K562 (cell line): ENCODE measurements at regions not wholly inside any gene's neighbourhood (a gene's known extent, or its start where the extent isn't known, plus 50 kb on each side); places are given as distances from the start of the nearest gene placed in this dataset.

ENCODE experiments used
- CBX3 ChIP-seq, 2 experiments: IDR thresholded peaks; 1 replicate in 1 of 2; 2 replicates in 1 of 2; pipeline ENCODE4 v1.6.1; 2012; ENCODE audit warnings: inconsistent platforms in 2 of 2, low read length in 2 of 2, borderline replicate concordance in 1 of 2, control low read depth in 1 of 2
- HMG20A ChIP-seq: fragments of 450-650 bp; formaldehyde crosslinking; conservative IDR thresholded peaks from 2 replicates; pipeline ENCODE4 v1.4.0; 2020; ENCODE audit warnings: mild to moderate bottlenecking, mixed read lengths
- MAFF ChIP-seq: IDR thresholded peaks from 2 replicates; pipeline ENCODE4 v1.6.1; 2012; ENCODE audit warnings: low read length, improper control_type of control experiment
- PRPF4 ChIP-seq: fragments of 200-400 bp; formaldehyde crosslinking; IDR thresholded peaks from one replicate; pipeline ENCODE4 v1.6.1; 2017; ENCODE audit warnings: low read length, low read depth, mild to moderate bottlenecking; ENCODE audit not compliant: insufficient read depth, poor library complexity, severe bottlenecking
- RFX1 ChIP-seq: fragments of 450-650 bp; IDR thresholded peaks from 2 replicates; pipeline ENCODE4 v1.6.1; 2016; ENCODE audit warnings: mild to moderate bottlenecking, moderate library complexity
- TF ChIP-seq, protein P1 (sequence below), 3 experiments: IDR thresholded peaks in 2 of 3; conservative IDR thresholded peaks in 1 of 3; 2 replicates each; pipeline ENCODE4 v1.5.1; 2011 to 2012; ENCODE audit warnings: low read length in 3 of 3, mild to moderate bottlenecking in 3 of 3, control low read depth in 2 of 3, improper control_type of control experiment in 1 of 3, inconsistent platforms in 1 of 3, low read depth in 1 of 3, mixed read lengths in 1 of 3, moderate library complexity in 1 of 3; ENCODE audit not compliant: insufficient read depth in 2 of 3
- TF ChIP-seq, protein P2 (sequence below), 2 experiments: IDR thresholded peaks; 2 replicates each; pipeline ENCODE4 v1.6.1; 2012; ENCODE audit warnings: improper control_type of control experiment in 2 of 2, low read depth in 2 of 2, low read length in 2 of 2, borderline replicate concordance in 1 of 2
- TF ChIP-seq, protein P3 (sequence below): fragments of 250-450 bp; sonication (Bioruptor Pico); IDR thresholded peaks from 2 replicates; pipeline ENCODE4 v1.5.0; 2020; ENCODE audit warnings: mild to moderate bottlenecking
- TF ChIP-seq, protein P4 (sequence below): fragments of 450-650 bp; IDR thresholded peaks from 2 replicates; pipeline ENCODE4 v1.6.1; 2016
- TF ChIP-seq, protein P5 (sequence below): IDR thresholded peaks from 2 replicates; pipeline ENCODE4 v1.6.1; 2011; ENCODE audit warnings: borderline replicate concordance, low read depth, mild to moderate bottlenecking, moderate library complexity, low read length; ENCODE audit not compliant: insufficient read depth, poor library complexity, severe bottlenecking
- TF ChIP-seq, protein P6 (sequence below): fragments of 450-650 bp; IDR thresholded peaks from 2 replicates; pipeline ENCODE4 v1.7.1; 2018; ENCODE audit warnings: mild to moderate bottlenecking, low read depth; ENCODE audit not compliant: partially characterized antibody

DNA sequence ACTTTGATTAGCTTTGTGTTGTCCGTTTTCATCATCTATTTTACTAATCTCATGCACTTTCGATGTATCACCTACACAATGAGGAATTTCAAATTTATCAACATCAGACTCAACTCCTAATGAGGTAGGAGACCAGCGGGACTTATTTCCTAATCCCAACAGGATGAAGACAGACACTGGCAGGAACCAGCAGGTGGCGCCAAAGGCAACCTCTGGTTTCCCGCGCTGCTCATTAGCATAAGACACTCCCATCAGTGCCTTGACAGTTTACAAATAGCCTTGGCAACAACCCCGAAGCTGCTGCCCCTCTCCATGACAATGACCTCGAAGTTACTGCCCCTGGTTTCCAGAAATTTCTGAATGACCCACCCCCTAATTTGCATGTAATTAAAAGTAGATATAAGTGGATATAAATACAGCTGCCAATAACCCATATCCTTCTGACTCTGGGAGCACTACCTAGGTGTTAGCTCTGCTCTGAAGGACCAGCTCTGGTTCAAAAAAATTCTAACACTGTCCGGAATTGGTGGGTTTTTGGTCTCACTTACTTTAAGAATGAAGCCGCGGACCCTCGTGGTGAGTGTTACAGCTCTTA, 974.8 kb downstream of the ADGRL2 start (continued):
- TF ChIP-seq, protein P1, sequence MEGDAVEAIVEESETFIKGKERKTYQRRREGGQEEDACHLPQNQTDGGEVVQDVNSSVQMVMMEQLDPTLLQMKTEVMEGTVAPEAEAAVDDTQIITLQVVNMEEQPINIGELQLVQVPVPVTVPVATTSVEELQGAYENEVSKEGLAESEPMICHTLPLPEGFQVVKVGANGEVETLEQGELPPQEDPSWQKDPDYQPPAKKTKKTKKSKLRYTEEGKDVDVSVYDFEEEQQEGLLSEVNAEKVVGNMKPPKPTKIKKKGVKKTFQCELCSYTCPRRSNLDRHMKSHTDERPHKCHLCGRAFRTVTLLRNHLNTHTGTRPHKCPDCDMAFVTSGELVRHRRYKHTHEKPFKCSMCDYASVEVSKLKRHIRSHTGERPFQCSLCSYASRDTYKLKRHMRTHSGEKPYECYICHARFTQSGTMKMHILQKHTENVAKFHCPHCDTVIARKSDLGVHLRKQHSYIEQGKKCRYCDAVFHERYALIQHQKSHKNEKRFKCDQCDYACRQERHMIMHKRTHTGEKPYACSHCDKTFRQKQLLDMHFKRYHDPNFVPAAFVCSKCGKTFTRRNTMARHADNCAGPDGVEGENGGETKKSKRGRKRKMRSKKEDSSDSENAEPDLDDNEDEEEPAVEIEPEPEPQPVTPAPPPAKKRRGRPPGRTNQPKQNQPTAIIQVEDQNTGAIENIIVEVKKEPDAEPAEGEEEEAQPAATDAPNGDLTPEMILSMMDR (IDR thresholded peaks at IDR 0.05 in 2 of 3, conservative IDR thresholded peaks at IDR 0.05 in 1 of 3; ENCODE audit: insufficient read depth in 2 of 3, low read depth in 1 of 3, low read length in 3 of 3): peak; percentile 36 to 73 (median 60)
- no peak for TF ChIP-seq HMG20A
- TF ChIP-seq CBX3 (IDR thresholded peaks at IDR 0.05; ENCODE audit: borderline replicate concordance in 1 of 2, low read length in 2 of 2): 0 out of 3 replicates have a peak, but pooled peaks of 1 of the 2 experiments have one; percentile 20
- TF ChIP-seq, protein P2, sequence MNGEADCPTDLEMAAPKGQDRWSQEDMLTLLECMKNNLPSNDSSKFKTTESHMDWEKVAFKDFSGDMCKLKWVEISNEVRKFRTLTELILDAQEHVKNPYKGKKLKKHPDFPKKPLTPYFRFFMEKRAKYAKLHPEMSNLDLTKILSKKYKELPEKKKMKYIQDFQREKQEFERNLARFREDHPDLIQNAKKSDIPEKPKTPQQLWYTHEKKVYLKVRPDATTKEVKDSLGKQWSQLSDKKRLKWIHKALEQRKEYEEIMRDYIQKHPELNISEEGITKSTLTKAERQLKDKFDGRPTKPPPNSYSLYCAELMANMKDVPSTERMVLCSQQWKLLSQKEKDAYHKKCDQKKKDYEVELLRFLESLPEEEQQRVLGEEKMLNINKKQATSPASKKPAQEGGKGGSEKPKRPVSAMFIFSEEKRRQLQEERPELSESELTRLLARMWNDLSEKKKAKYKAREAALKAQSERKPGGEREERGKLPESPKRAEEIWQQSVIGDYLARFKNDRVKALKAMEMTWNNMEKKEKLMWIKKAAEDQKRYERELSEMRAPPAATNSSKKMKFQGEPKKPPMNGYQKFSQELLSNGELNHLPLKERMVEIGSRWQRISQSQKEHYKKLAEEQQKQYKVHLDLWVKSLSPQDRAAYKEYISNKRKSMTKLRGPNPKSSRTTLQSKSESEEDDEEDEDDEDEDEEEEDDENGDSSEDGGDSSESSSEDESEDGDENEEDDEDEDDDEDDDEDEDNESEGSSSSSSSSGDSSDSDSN (IDR thresholded peaks at IDR 0.05; ENCODE audit: borderline replicate concordance in 1 of 2, low read depth in 2 of 2, low read length in 2 of 2): no peak
- no peak for TF ChIP-seq PRPF4
- TF ChIP-seq, protein P3, sequence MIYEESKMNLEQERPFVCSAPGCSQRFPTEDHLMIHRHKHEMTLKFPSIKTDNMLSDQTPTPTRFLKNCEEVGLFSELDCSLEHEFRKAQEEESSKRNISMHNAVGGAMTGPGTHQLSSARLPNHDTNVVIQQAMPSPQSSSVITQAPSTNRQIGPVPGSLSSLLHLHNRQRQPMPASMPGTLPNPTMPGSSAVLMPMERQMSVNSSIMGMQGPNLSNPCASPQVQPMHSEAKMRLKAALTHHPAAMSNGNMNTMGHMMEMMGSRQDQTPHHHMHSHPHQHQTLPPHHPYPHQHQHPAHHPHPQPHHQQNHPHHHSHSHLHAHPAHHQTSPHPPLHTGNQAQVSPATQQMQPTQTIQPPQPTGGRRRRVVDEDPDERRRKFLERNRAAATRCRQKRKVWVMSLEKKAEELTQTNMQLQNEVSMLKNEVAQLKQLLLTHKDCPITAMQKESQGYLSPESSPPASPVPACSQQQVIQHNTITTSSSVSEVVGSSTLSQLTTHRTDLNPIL (CRISPR knock-in tag): no peak
- TF ChIP-seq, protein P4, sequence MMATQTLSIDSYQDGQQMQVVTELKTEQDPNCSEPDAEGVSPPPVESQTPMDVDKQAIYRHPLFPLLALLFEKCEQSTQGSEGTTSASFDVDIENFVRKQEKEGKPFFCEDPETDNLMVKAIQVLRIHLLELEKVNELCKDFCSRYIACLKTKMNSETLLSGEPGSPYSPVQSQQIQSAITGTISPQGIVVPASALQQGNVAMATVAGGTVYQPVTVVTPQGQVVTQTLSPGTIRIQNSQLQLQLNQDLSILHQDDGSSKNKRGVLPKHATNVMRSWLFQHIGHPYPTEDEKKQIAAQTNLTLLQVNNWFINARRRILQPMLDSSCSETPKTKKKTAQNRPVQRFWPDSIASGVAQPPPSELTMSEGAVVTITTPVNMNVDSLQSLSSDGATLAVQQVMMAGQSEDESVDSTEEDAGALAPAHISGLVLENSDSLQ: peak; percentile 71
- no peak for TF ChIP-seq MAFF
- peak; percentile 14; the same call in 1 of the 2 replicates for TF ChIP-seq RFX1
- TF ChIP-seq, protein P5, sequence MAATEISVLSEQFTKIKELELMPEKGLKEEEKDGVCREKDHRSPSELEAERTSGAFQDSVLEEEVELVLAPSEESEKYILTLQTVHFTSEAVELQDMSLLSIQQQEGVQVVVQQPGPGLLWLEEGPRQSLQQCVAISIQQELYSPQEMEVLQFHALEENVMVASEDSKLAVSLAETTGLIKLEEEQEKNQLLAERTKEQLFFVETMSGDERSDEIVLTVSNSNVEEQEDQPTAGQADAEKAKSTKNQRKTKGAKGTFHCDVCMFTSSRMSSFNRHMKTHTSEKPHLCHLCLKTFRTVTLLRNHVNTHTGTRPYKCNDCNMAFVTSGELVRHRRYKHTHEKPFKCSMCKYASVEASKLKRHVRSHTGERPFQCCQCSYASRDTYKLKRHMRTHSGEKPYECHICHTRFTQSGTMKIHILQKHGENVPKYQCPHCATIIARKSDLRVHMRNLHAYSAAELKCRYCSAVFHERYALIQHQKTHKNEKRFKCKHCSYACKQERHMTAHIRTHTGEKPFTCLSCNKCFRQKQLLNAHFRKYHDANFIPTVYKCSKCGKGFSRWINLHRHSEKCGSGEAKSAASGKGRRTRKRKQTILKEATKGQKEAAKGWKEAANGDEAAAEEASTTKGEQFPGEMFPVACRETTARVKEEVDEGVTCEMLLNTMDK: peak; percentile 60
- TF ChIP-seq, protein P6, sequence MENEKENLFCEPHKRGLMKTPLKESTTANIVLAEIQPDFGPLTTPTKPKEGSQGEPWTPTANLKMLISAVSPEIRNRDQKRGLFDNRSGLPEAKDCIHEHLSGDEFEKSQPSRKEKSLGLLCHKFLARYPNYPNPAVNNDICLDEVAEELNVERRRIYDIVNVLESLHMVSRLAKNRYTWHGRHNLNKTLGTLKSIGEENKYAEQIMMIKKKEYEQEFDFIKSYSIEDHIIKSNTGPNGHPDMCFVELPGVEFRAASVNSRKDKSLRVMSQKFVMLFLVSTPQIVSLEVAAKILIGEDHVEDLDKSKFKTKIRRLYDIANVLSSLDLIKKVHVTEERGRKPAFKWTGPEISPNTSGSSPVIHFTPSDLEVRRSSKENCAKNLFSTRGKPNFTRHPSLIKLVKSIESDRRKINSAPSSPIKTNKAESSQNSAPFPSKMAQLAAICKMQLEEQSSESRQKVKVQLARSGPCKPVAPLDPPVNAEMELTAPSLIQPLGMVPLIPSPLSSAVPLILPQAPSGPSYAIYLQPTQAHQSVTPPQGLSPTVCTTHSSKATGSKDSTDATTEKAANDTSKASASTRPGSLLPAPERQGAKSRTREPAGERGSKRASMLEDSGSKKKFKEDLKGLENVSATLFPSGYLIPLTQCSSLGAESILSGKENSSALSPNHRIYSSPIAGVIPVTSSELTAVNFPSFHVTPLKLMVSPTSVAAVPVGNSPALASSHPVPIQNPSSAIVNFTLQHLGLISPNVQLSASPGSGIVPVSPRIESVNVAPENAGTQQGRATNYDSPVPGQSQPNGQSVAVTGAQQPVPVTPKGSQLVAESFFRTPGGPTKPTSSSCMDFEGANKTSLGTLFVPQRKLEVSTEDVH: peak; percentile 59
